NB4 (cell line): ENCODE measurements at regions not wholly inside any gene's neighbourhood (a gene's known extent, or its start where the extent isn't known, plus 50 kb on each side); places are given as distances from the start of the nearest gene placed in this dataset.

Source experiments
- MYC ChIP-seq: IDR thresholded peaks from 2 replicates; pipeline ENCODE4 v1.6.1; 2011; ENCODE audit warnings: low read depth, low read length
- POLR2A ChIP-seq: IDR thresholded peaks from 2 replicates; pipeline ENCODE4 v1.6.1; 2011; ENCODE audit warnings: mild to moderate bottlenecking; ENCODE audit not compliant: insufficient read length; ENCODE audit errors: extremely low read depth
- TF ChIP-seq, protein P1 (sequence below): IDR thresholded peaks from one replicate; pipeline ENCODE4 v1.5.1; 2012; ENCODE audit warnings: low read depth, low read length
- TF ChIP-seq, protein P2 (sequence below): IDR thresholded peaks from 2 replicates; pipeline ENCODE4 v1.6.1; 2011; ENCODE audit warnings: low read depth, low read length

DNA sequence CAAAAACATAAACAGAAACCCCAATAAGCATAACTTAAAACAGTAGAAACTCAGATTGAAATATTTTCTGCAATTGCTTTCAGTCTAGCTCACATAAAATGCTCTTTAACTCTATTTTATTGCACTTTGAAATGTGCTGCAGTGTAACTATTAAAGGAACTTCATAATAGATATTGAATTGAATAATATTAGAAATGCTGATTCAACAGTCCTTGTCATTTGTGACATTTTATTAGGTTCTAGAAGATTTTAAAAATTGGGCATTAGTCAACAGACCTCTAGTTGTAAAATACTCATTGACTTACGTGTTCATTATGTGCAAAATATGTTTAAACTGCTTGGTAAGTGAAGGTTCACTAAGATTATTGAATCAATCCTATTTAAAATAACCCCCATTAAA lies 1422.3 kb downstream of the PLA2G4A start:
- TF ChIP-seq, protein P1, sequence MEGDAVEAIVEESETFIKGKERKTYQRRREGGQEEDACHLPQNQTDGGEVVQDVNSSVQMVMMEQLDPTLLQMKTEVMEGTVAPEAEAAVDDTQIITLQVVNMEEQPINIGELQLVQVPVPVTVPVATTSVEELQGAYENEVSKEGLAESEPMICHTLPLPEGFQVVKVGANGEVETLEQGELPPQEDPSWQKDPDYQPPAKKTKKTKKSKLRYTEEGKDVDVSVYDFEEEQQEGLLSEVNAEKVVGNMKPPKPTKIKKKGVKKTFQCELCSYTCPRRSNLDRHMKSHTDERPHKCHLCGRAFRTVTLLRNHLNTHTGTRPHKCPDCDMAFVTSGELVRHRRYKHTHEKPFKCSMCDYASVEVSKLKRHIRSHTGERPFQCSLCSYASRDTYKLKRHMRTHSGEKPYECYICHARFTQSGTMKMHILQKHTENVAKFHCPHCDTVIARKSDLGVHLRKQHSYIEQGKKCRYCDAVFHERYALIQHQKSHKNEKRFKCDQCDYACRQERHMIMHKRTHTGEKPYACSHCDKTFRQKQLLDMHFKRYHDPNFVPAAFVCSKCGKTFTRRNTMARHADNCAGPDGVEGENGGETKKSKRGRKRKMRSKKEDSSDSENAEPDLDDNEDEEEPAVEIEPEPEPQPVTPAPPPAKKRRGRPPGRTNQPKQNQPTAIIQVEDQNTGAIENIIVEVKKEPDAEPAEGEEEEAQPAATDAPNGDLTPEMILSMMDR, result no peak
- TF ChIP-seq, protein P2, sequence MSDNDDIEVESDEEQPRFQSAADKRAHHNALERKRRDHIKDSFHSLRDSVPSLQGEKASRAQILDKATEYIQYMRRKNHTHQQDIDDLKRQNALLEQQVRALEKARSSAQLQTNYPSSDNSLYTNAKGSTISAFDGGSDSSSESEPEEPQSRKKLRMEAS, result no peak
- TF ChIP-seq POLR2A, result no peak
- TF ChIP-seq MYC, result no peak
